Glutamatergic neuron (in vitro differentiated cells): ENCODE measurements at regions not wholly inside any gene's neighbourhood (a gene's known extent, or its start where the extent isn't known, plus 50 kb on each side); places are given as distances from the start of the nearest gene placed in this dataset.

ENCODE experiments used
- DNase-seq: peaks from one replicate; pipeline ENCODE4 v3.0.0; 2022
- H3K27ac Mint-ChIP-seq: one replicate; pipeline ENCODE4 v1.8.0; 2020; ENCODE audit warnings: mild to moderate bottlenecking, mixed read lengths, inconsistent platforms; ENCODE audit not compliant: unreplicated experiment
- H3K27me3 Mint-ChIP-seq: one replicate; pipeline ENCODE4 v1.8.0; 2020; ENCODE audit warnings: mild to moderate bottlenecking, moderate library complexity, mixed read lengths, inconsistent platforms; ENCODE audit not compliant: unreplicated experiment
- H3K36me3 Mint-ChIP-seq: one replicate; pipeline ENCODE4 v1.8.0; 2020; ENCODE audit warnings: mild to moderate bottlenecking, mixed read lengths, inconsistent platforms; ENCODE audit not compliant: unreplicated experiment
- H3K4me1 Mint-ChIP-seq: one replicate; pipeline ENCODE4 v1.8.0; 2020; ENCODE audit warnings: mild to moderate bottlenecking, low read depth, mixed read lengths, inconsistent platforms; ENCODE audit not compliant: unreplicated experiment
- H3K4me3 Mint-ChIP-seq: one replicate; pipeline ENCODE4 v1.8.0; 2020; ENCODE audit warnings: mild to moderate bottlenecking, mixed read lengths, inconsistent platforms; ENCODE audit not compliant: unreplicated experiment
- H3K9me3 Mint-ChIP-seq: one replicate; pipeline ENCODE4 v1.8.0; 2020; ENCODE audit warnings: mild to moderate bottlenecking, moderate library complexity, mixed read lengths, inconsistent platforms; ENCODE audit not compliant: unreplicated experiment
- TF ChIP-seq, protein P1 (sequence below): fragments of 200-600 bp; sonication (generic); IDR thresholded peaks from one replicate; pipeline ENCODE4 v1.5.0; 2021; ENCODE audit not compliant: partially characterized antibody, unreplicated experiment

DNA sequence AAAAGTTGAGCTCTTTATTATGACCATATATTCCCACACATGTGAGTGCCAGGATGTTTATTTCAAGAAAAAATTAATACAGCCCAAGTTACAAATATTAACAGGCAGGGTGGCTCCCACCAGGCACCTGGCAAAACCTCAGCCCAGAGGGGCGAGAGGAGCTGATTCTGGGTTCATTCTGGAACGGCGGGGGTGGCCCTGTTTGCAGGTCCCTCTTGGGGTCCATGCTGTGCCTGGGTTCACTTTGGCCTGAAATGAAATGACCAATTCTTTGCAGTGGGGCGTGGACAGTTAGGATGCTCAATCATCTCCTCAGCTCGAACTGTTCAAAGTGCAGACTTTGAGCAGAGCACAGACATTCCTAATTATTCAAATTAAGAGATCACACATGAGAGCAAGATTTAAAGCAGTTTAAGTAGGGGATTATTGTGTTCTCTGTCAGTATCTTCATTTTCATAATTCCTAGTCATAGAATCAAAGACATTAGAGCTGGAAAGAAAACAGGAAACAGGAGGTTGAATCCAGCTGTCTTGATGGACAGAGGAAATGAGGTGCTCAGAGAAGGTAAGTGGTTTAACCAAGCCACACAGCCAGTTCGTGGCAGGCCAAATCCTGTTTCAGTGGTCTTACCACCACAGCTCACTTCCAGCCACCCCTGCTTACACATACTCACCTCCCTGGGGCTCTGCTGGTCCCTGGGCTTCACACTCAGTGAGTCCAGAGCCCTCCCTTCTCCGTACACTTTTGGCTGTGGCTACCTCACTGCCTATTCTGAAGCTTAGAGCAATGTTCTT lies 363.9 kb upstream of the TNRC6C start:
- Mint-ChIP-seq H3K27ac (no peak overlapping the region), H3K27me3 (peaks cover 2% of the 10 kb centered on the region), H3K4me1 (peaks cover 6% of the 10 kb centered on the region), H3K9me3 (peaks cover 1% of the 10 kb centered on the region), H3K36me3 (no peaks in the 10 kb centered on the region), H3K4me3 (no peak overlapping the region)
- no peak for DNase-seq
- TF ChIP-seq, protein P1, sequence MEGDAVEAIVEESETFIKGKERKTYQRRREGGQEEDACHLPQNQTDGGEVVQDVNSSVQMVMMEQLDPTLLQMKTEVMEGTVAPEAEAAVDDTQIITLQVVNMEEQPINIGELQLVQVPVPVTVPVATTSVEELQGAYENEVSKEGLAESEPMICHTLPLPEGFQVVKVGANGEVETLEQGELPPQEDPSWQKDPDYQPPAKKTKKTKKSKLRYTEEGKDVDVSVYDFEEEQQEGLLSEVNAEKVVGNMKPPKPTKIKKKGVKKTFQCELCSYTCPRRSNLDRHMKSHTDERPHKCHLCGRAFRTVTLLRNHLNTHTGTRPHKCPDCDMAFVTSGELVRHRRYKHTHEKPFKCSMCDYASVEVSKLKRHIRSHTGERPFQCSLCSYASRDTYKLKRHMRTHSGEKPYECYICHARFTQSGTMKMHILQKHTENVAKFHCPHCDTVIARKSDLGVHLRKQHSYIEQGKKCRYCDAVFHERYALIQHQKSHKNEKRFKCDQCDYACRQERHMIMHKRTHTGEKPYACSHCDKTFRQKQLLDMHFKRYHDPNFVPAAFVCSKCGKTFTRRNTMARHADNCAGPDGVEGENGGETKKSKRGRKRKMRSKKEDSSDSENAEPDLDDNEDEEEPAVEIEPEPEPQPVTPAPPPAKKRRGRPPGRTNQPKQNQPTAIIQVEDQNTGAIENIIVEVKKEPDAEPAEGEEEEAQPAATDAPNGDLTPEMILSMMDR = no peak

DNA sequence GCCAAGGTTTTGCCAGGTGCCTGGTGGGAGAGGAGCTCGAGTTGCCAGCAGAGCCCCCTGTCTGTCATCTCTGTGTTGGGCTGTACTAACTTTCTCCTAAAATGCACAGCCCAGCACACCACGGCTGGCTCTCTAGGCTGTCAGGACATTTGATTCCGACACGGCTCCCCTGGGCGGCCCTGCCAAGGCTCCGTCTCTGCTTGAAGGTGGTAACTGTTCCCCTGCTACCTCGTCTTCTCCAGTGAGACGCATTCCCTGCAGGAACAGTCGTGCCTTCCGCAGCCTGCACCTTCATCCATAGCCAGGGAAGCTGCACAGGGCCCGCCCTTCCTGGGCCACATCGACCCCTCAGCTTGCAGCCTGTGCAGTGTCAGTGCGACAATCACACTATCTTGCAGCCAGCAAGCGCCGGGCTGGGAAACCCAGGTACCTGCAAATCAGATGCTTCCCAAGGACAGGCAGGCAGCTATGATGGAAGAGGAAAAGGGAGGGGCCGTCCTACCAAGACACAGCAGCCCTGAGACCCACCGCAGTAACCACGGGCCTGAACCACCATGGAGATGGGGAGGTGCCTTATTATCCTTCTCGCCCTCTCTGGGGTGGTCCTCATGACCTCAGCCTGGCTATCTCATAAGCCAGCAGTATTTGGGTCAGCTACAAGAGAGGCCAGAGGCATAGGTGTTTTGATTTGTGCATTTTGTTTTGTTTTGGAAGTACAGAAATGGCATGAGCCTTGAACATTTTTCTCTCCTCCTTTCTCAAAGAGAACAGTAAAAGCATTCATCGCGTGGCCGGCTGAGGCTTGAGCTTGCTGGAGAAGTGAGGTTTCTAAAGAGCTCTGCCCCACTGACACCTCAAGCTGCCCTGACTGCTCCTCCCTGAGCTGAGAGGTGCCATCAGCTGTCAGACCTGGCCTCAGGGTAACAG lies 361.7 kb upstream of the TNRC6C start:
- TF ChIP-seq, protein P1 = no peak
- no peak for DNase-seq
- Mint-ChIP-seq H3K4me3 (no peak overlapping the region), H3K9me3 (peaks cover 3% of the 10 kb centered on the region), H3K36me3 (no peaks in the 10 kb centered on the region), H3K27ac (no peak overlapping the region), H3K4me1 (peaks cover 13% of the 10 kb centered on the region), H3K27me3 (peaks cover 7% of the 10 kb centered on the region)

DNA sequence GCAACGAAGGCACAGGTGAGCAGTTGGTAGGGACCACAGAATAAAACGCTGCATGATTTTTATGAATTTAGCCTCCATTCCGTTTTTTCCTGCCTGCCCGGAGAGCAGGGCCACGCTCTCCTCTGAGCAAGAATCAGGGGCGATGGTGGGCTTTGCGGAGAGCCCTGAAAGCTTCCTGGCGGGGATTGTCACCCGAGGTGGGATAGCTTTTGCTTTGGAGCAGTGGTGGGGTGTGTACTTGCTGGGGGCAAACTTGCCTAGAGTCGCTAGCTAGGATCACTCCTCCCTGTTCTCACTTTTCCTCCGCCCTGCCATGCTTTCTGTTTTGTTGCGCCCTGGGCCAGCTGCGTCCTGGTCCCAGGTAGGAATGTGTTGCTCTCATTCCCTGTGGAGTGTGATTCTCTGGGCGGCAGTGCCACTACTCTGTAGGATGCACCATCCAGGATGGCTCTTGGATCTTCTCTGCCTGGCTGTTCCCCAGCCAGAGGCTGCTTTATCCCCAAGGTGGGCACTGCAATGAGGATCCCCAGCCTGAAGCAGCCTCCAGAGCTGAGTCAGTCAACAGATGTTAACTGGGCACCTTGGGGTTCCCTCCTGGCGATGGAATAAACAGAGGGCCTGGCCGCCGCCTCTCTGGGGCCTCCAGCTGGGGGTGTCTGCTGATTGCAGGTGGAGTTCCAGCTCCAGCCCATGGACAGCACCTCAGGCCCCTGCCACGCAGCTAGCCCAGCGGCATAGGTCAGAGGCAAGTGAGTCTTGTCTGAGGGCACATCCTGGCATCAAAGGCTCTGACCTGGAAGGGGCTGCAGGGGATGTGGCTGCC lies 360.9 kb upstream of the TNRC6C start:
- Mint-ChIP-seq H3K4me1 (peaks cover 19% of the 10 kb centered on the region), H3K4me3 (no peak overlapping the region), H3K36me3 (no peaks in the 10 kb centered on the region), H3K27ac (no peak overlapping the region), H3K27me3 (peaks cover 9% of the 10 kb centered on the region), H3K9me3 (peaks cover 4% of the 10 kb centered on the region)
- DNase-seq = no peak
- TF ChIP-seq, protein P1 = no peak

DNA sequence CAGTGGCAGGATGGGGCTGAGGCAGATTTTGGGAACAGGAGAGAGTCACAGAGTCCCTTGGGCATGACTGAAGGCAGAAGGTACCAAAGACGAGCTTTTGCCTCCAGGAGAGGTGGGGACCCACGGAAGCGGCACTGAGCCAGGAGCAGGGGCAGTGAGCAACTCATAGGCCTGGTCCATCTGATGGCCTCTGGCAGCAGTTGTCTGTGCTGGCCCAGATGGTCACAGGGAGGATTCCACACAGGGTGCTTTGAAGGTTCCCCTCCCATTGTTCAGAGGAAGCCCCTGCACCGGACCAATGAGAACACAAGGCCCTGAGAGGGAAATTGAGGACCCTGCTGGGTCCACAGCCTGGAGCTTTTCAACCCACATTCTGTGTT lies 360.3 kb upstream of the TNRC6C start:
- no peak for DNase-seq
- H3K4me3 Mint-ChIP-seq = no peak overlapping the region
- peaks cover 9% of the 10 kb centered on the region for H3K27me3 Mint-ChIP-seq
- peaks cover 20% of the 10 kb centered on the region for H3K4me1 Mint-ChIP-seq
- TF ChIP-seq, protein P1 = no peak
- no peaks in the 10 kb centered on the region for H3K36me3 Mint-ChIP-seq
- peaks cover 4% of the 10 kb centered on the region for H3K9me3 Mint-ChIP-seq
- no peak overlapping the region for H3K27ac Mint-ChIP-seq
